ENCODE measurements at regions not wholly inside any gene's neighbourhood (a gene's known extent, or its start where the extent isn't known, plus 50 kb on each side); places are given as distances from the start of the nearest gene placed in this dataset.

DNA sequence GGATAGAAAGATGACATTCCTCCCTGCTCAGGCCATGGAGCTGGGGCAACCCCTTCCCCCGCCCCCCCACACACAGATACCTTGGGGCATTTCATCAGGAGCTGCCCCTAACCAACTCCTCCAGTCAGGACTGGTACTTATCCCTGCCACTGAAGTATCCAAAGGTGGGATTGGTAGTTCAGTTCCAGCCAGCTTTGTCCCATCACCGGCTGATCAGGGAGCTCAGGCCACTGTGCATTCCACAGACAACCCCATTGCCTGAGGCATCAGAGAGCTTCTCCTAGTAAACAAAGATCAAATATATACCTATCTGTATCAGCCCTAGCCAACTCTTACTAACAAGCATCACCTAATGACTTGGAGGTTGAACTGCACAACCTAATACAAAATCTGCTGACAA is 218.2 kb upstream of the FMR1 start:
- DNase-seq (ENCODE audit: low read depth), result no peak

DNA sequence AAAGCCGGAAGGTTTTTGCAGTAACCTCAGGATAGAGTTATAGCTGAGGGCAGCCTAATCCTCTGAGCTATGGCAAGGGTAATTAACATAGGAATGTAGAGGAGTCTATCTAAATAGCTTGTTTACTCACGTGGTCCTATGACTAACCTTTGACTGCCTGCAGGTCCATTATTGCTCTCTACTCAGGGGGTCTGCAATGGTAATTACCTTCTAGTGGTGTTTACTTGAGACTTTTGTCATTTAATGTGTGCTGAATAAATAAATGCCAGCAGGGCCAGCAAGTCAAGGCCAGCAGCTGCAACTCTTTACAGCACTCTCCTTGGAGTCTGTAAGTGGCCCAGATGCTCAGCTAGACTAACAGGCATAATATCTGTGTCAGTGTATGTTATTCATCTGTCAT is 212.7 kb upstream of the FMR1 start:
- DNase-seq (ENCODE audit: low read depth), result no peak

DNA sequence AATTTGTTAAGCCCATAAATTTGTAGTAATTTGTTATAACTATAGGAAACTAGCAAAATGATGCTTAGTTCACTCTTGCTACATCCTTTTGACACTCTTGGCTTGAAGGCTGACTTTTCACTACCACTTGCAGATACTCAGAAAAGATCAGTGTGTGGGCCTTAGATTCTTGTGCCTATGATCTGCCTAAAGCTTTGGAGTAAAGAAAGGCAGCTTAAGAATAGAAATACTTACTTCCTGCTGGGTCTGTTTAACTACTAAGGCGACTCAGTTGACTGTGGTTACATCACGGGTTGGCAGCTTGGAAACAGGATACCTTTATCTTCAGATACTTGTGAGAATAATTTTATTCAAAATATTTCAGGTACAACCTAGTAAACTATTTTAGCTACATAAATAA is 201.4 kb upstream of the FMR1 start:
- no peak for DNase-seq (ENCODE audit: low read depth)

DNA sequence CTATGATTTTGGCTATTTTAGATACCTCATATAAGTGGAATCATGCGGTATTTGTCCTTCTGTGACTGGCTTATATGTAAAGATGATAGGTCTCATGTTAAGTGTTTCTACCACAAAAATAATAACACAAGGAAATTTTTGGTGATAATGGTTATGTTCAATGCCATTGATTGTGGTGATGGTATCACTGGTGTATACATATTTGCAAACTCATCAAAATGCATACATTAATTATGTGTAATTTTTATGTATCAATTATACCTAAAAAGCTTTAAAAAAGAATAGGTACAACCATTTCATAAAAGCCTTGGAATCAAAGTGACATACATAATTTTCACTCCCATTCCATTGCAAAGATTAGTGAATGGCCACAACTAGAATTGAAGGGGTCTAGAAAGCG is 178.3 kb upstream of the FMR1 start:
- DNase-seq (ENCODE audit: low read depth), result no peak

DNA sequence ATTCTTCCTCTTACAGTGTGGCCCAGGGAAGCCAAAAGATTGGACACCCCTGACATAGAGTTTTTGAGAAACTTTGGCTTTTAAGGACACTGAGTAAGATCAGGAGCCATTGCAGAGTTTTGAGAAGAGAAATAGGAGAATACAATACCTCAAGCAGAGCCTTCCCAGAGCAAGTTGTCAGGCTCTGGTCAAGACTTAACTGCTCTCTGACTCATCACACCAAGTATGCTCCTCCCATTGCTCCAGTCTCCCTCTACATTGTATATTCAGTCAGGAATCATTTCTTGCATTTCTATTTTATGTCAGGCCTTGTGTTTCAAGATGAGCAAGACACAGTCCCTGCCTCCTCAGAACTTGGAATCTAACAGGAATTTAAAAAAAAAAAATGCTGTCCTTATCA is 176.4 kb upstream of the FMR1 start:
- DNase-seq (ENCODE audit: low read depth), result no peak

DNA sequence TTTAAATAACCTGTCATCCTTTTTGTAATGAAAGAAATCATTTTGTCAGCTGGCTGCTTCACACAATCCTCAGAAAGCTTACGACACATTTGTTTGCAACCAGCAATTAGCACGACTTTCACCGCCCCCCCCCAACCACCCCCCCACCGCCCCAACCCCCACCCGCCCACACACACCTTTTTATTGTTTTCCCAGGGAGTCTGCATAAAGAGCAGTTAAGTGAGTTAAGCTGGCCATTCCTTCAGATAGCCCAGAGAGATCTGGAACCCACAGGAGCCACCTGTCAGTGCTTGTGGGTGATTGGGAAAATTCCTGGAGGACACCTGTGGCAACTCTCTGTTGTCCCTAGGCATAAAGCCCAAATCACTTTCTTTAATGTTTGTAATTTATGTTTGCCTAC is 175.7 kb upstream of the FMR1 start:
- no peak for DNase-seq (ENCODE audit: low read depth)

DNA sequence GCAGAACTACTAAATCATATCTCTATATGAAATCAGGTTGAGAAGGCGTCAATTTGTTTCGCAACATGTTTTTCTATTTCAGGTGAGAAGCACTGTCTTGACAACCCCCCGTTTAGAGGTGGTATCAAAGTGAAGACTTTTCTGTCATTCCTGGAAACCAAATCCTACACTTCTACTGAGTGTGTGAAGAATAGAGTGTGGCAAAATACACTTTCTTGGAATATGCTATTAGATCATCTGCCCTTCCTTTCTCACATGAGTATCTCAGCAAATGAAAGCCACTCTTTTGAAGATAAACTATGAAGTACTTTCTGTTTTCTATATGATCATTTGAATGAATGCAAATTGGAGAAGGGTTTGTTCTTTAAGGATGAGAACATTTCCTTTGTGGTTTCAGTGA is 174.0 kb upstream of the FMR1 start:
- peak; percentile 1 for DNase-seq (ENCODE audit: low read depth)

DNA sequence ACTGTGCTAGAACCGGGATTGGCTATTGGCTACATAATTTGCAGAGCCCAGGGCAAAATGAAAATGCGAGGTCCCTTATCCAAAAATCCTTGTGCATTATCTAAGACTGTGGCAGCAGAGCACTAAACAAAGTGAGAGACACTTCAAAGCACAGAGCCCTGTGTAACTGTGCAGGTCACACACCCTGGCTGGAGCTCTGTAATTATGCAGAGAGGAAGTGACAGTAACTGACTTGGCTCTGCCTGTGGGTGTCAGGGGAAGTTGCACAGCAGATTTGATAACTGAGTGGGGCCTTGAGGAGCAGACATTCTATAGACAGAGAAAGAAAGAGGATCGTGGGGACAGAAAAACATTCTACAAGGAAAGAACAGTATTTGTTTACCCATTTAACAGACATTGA is 173.5 kb upstream of the FMR1 start:
- no peak for DNase-seq (ENCODE audit: low read depth)

DNA sequence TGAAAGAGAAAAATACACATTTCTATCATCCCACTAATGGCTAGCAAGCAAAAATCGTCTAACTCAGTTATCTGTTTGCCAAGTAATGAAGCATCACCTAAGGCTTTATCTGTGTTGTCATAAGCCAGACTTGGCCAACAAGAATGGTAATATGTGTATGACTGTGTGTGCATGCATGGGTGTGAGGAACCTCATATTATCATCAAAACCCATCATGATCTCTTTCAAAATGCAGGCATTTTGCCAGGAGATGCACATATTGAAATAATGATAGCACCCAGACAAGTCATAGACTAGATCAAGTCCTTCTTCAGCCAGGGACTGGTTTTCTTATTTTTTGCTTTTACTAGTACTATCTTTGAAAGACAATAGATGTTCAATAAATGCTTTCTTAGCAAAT is 172.5 kb upstream of the FMR1 start:
- DNase-seq (ENCODE audit: low read depth), result no peak

DNA sequence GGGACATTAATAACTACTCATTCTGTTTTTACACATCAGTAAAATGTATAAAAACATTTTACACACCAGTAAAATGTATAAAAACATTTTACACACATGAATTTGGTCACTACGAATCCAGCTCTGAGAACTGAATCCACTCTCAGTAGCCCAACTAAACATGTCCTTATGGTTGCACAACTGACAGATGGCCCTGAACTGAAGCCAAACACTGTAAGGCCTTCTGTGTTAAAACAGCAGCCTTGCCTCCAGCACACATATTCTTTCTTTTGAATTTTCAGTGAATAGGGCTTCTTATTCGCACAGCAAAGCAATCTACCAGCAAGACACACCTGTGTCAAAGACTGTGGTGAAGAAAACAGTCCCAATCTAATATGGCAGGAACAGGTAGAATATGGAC is 169.9 kb upstream of the FMR1 start:
- no peak for DNase-seq (ENCODE audit: low read depth)

DNA sequence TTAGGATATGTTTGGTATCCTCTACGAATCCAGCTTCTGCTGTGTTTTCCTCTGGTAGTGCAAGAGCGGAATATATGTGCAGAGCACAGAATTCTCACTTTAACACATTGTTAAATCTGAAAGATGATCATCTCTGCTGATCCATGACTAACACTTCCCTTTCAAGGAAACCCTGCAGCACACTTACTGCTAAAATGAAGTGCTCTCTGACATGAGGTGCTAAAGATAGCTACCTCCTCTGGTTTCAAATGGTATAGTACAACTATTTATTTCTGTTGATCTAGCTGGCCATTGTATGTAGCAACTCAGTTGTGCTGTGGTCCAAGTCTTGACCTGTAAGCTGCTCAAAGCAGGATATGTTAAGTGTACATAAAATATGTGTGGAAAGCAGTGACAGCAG is 162.4 kb upstream of the FMR1 start:
- no peak for DNase-seq (ENCODE audit: low read depth)

GRCh38 chrX:147757750-147758149 is 154.0 kb upstream of the FMR1 start:
- no peak for DNase-seq (ENCODE audit: low read depth)

- no peak for DNase-seq (ENCODE audit: low read depth)
Observed at GRCh38 chrX:147763131-147763530, 148.6 kb upstream of the FMR1 start.

DNA sequence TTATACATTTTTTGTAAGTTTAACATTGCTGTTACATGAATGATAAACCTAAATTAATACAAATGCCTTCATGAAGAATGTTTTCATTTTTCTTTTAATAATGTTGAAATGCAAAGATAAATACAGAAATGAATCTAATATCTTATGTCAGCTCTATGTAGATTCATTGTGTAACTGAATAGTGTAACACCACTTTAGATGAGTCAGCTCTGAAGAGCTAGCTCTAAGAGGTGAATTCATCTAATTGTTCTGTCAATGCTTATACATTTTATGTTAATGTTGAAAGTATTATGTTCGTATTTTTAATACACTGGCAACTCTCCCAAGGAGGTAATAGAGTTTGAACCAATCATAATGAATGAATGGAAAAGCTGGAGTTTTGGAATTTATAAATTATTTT is 146.9 kb upstream of the FMR1 start:
- DNase-seq (ENCODE audit: low read depth), result no peak

DNA sequence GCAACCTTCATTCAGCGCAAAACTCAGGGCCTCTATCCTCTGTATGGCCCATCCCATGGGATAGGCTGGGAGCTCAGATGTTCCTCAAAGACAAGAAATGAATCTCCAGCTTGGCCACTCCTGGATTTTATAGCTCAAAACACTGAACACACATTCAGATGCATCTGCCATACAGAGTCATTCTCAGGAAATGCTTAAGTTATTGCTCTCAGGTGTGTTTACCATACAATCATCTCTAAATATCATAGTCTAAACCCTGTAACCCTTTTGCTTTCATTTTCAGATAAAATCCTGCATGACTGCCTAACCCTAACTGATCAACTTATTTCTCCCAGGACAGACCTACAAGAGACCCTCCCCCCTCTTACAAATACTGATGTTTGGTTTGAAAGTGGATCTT is 140.9 kb upstream of the FMR1 start:
- DNase-seq (ENCODE audit: low read depth), result no peak

DNA sequence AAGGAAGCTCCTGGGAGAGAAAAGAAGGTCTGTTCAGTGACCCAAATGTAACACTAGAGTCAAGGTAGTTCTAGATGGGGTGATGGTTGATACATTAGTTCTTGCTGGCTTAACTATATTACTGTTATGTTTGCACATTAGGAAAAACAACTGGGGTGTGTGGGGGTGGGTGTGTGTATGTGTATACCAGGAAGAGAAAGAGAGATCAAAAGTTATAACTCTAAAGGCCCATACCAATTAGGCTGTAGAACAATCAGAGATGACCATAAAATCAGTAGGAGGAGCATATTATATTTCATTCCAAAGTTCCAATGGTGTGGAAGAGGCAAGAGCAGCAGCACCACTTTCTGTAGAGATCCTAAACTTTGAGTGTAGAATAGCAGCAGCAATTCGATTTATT is 134.7 kb upstream of the FMR1 start:
- no peak for DNase-seq (ENCODE audit: low read depth)

DNA sequence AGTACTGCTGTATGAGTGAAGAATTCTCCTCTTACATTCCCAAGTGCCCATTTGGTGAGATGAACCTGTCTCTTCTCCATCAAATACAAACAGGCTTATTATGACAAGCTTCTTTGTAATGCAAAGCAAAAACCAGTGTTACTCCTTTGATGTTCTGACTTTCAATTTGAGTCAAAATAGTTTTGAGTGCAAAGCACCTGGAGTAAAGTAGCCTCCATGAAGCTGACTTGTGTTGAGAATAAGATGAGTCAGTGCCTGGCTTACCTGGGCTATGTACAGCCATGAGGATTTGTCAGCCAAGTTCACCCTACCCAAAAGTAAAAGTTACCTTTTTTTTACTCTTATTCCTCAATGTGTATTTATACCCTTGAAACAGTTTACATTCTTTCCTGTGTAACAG is 132.5 kb upstream of the FMR1 start:
- DNase-seq (ENCODE audit: low read depth), result no peak

DNA sequence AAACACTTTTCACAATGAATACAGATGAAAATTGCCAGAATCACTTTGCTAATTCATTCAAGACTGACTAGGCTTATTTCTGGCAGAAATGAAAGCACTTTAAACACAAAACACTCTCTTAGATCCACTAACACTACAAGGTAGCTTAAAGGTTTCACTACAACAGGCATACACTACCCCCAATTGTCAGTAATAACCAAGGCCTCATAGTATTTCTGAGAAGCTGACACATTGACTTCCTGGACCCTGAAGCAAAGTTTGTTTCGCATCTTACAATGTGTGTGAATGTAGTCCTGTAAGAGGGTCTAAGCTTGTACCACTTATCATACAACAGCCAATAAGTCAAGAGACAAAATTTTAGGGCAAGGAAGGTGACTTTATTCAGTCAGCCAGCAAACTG is 129.9 kb upstream of the FMR1 start:
- no peak for DNase-seq (ENCODE audit: low read depth)

GRCh38 chrX:147788641-147789350 is 122.9 kb upstream of the FMR1 start:
- DNase-seq (ENCODE audit: low read depth), result no peak

GRCh38 chrX:147800663-147801062 is 111.1 kb upstream of the FMR1 start:
- DNase-seq (ENCODE audit: low read depth), result no peak

DNA sequence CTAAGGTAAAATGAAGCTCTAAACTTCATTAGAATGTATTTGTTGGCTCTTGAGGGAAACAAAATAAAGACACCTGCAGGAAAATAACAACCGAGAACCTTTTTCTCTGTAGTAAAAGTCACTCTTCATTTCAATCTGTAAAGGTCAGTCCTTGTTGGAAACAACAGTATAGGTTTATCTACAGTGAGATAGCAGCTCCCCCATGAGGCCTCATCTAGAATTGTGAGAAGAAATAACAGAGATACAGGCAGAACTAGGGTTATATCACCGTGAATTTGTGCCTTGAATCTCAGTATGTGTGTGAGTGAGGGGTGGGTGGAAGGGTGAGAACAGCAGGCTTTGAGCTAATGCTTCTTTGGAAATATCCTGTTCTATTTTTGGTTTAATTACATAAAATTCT is 107.8 kb upstream of the FMR1 start:
- peak; percentile 2 for DNase-seq (ENCODE audit: low read depth)

DNA sequence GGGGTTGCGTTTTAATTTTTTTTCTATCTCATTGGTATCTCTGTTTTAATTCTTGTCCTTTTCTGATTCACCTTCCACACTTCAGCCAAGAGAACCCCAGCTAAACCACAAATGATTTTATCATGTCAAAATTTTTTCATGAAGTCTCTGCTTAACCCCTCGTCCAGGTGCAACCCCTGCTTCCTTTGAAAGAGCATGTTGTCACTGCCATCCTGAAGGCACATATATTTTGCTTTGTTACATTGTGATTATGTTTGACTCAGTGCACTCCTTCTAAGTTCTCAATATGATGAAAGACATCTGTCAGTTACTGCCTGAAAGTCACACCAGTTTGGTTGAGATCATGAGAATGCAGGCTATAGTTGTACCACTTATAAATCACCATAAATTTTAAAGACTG is 99.9 kb upstream of the FMR1 start:
- no peak for DNase-seq (ENCODE audit: low read depth)

DNA sequence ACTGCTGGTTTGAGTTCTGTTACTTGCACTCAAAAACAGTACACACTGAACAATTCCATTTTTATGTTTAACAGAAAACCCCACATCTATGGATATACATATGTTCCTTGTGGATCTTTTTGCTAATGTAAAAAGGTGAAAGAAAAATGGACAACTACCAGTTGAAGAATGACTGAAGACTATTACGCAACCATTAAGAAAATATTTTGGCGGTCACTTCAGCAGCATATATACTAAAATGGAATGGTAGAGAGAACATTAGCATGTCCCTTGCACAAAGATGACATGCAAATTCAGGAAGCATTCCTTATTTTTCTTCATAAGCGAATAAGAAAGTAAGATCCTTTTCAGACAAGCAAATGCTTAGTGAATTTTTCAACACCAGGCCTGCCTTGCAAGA is 84.6 kb upstream of the FMR1 start:
- DNase-seq (ENCODE audit: low read depth), result no peak

- no peak for DNase-seq (ENCODE audit: low read depth)
Observed at GRCh38 chrX:147828719-147829118, 83.0 kb upstream of the FMR1 start.

All from HT1080 (cell line).